IPS DF 4.7 (cell line): ENCODE measurements at regions not wholly inside any gene's neighbourhood (a gene's known extent, or its start where the extent isn't known, plus 50 kb on each side); places are given as distances from the start of the nearest gene placed in this dataset.
"Not testable (repeated sequence)": the region's sequence is repeated elsewhere in the genome, so short reads cannot be mapped to it uniquely, and the experiment has no call there.

Source experiments
- DNase-seq: peaks from one replicate; pipeline ENCODE4 v3.0.0-alpha.2; 2013; ENCODE audit warnings: low spot score; ENCODE audit errors: extremely low read depth

DNA sequence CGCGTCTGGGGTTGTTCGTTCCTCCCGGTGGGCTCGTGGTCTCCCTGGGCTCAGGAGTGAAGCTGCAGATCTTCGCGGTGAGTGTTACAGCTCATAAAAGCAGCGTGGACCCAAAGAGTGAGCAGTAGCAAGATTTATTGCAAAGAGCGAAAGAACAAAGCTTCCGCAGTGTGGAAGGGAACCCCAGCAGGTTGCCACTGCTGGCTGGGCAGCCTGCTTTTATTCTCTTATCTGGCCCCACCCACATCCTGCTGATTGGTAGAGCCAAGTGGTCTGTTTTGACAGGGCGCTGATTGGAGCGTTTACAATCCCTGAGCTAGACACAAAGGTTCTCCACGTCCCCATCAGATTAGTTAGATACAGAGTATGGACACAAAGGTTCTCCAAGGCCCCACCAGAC, 1909.2 kb downstream of the ARAP2 start:
- DNase-seq: not testable (repeated sequence)

DNA sequence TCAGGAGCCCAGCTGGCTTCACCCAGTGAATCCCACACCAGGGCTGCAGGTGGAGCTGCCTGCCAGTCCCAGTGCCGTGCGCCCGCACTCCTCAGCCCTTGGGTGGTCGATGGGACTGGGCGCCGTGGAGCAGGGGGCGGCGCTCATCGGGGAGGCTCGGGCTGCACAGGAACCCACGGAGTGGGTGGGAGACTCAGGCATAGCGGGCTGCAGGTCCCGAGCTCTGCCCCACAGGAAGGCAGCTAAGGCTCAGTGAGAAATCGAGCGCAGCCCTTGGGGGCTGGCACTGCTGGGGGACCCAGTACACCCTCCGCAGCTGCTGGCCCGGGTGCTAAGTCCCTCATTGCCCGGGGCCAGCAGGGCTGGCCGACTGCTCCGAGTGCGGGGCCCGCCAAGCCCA, 1908.8 kb downstream of the ARAP2 start:
- DNase-seq: not testable (repeated sequence)

- no peak for DNase-seq
Measured at GRCh38 chr4:34362654-34363053, 1881.7 kb downstream of the ARAP2 start.

GRCh38 chr4:34363842-34364241, 1880.5 kb downstream of the ARAP2 start:
- no peak for DNase-seq

DNA sequence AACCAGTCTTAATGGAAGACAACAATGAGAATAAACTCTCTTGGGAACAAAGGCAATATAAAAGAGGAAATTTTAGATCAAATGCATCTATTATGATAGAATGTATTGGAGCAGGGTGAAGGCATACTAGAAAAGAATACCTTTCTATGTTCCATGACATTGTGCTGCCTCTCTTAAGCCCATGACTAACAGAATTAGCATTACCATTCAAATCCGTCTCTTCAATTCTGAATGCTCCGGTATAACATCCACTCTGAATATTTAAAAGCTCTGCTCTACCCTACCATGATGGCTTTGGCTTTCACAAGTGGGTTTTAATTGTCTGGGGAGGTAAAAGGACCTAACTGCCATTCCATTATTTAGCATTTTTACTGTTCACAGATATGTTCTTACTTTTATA, 1878.4 kb downstream of the ARAP2 start:
- DNase-seq: no peak

DNA sequence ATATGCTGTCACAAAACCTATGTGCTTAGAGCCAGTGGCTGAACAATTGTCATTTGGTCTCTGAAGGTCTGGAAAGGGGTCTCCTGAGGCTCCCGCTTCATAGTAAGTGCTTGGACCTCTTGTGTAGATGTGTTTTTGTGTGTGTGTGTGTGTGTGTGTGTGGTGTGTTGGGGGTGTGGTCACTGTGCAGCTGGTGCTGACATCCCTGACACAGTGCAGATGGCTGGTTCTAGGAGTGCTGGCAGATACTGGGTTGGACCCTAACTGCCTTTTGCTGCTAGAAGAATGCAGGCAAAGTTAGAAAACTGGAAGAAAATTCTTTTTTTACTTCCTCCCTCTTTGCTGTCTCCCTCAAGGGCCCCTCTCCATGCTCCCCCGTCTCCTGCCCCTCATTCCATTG, 1872.6 kb downstream of the ARAP2 start:
- no peak for DNase-seq

DNA sequence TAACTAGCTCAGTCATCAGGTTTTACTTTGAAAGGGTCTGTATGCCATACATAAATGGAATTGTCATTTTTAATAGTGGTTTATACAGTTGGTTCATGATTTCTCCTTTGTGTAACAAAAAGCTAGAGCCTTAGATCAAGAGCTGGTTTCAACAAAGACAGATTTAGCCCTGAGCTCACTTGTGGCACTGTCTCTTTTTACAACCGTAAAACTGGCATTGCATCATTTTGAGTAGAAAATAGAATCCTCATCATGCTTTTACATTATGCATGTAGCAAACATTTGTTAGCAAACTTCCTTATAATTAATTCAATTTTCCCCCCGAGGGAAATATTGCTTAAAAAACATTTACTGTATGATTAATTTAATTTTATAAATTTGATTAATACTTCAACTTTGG, 1871.5 kb downstream of the ARAP2 start:
- no peak for DNase-seq

DNA sequence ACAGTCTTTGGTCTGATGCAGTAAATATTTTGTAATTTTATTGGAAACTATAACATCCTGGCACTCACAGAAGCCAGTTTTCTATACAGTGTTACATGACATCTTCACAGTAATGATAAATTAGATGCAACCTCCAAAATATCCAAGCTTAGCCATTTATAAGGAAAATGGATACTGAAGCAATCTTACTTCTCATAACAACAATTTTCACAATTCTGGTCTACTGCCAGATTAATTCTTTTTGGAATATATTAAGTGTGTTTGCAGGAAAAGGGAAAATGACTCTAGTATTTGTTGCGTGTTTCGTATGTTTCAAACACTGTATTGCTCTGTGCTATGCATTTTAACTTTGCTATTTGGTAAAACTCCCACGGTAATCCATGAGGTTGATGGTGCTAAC, 1870.9 kb downstream of the ARAP2 start:
- DNase-seq: no peak

DNA sequence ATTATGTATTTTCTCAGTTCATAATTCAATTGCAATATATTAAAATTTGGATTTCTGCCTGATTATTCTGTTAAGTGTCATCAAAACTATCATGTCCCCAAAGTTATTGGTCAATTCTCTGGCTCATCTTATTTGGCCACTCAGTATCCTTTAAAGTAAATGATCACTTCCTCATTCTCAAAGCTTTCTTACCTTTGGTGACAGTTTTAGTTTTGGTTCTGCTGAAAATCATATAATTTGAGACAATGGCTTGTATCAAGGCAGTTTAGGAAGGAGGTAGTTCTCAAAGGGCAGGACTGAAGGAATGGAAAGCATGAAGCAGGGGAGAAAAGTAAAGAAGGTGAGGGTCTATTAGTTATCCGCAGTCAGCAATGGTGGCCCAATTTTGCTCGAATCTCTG, 1832.1 kb downstream of the ARAP2 start:
- no peak for DNase-seq

DNA sequence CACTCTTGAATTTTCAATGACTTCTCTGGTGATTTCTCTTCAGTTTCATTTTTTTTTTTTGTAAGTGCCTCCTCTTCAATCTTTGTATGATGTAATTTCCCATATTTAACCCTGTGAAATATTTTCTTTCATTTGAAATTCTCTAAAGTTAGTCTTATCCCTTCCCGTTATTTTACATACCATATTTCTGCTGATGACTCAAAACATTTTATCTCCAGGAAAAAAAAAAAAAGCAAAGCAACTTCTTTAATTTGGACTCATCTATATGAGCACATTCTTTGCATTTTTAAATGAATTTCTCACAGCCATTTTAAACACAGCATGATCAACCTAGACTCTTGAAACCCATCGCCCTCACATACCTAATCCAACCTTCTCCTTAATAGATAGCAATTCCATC, 1831.4 kb downstream of the ARAP2 start:
- no peak for DNase-seq

DNA sequence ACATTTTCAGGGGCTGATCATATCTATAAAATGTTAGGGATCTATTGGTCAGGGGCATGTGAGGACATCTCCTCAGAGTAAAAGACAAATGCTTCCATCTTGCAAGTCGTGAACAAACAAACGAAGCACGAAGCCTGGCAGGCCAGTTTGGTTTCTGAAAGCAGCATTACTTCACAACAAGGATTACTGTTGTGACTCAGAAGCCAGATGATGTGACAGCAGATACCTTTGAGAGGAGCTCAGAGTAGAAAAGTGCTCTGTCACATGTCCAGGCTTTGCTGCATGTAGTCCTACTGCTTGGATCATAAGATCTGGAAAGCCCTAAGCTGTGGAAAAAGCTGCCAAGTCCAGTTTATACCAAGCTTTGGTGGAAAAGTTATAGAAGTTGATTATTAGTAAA, 1827.2 kb downstream of the ARAP2 start:
- DNase-seq: no peak

DNA sequence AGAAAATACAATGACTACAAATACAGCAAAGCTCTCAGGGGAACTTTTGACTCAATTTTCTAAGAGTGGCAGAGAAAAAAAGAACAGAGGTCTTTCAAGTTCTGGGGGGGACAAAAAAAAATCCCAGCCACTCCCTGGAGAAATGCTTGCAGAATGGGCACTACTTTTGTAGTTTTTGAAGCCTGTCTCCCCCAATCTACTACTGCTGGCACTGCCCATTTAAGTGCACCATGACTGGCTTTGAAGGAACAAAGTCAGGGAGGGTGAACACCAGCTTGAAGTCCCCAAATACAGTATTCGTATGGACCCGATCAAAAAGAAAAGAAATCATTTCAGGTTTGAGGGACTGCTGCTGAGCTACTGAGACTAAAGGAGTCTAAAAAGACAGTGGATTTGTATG, 1824.4 kb downstream of the ARAP2 start:
- DNase-seq: no peak

DNA sequence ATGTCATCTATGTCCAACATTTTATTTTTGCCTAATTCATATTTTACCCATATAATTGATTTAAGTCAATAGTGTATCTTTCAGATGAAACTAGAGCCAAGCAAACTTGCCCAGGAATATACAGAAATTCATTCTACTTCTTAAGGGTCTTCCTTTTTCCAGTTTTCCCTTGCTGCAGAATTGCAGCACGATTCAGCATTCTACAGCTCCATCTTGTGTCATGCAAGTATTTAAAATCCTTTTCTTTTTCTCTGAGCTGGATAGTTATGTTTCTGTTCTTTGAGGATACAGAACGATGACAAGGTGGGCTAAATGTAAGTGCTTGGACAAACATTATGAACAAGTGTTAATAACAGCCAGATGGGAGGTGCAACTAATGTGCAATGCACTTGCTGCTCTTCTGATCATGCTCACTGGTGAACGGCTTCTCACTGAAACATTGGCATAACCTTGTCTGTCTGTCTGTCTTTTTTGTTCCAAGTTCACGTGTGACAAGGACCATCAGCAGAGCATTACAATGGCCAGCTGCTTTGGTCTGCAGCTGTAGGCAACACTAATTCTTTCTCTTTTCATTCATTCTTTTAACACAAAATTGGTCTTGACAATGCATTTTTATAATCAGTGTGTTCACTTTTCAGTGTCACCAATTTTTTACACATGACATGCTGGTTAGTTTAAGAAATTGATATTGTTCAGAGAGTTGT, 1821.7 kb downstream of the ARAP2 start:
- DNase-seq: no peak

DNA sequence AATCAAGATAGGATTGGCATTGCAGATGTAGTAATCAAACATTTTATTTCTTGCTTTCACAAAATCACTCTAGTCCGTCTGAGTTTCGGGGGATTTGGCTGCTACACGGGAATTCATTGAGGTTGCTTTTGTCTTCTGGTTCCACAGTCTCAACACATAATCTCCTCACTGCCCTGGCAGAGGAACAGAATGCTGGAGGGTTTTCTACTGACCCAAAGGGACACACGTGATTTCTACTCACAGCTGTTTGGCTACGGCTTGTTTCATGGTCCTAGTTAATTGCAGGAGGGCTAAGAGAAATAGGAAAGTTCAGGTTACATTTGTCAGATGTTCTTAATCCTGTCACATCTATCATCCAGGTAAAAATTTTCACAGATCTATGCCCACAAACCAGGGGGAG, 1811.6 kb downstream of the ARAP2 start:
- DNase-seq: no peak

GRCh38 chr4:34434377-34434776, 1809.9 kb downstream of the ARAP2 start:
- DNase-seq: not testable (repeated sequence)

DNA sequence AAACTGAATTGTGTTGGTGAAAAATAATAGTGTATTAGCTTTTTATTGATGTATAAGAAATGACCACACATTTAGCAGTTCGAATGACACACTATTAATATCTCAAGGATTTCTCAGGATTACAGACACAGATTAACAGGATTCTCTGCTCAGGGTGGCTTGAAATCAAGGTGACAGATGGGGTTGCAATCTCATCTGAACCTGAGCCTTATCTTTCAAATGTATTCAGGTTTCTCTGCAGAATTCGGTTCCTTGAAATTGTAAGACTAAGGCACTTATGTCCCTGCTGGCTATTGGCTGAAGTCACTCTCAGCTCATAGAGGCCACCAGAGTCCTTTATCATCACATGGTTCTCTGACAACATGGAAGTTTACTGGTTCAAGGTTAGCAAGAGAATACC, 1780.1 kb downstream of the ARAP2 start:
- no peak for DNase-seq

- no peak for DNase-seq
Measured at GRCh38 chr4:34466411-34466810, 1777.9 kb downstream of the ARAP2 start.

GRCh38 chr4:34469516-34469915, 1774.8 kb downstream of the ARAP2 start:
- no peak for DNase-seq

- no peak for DNase-seq
Measured at GRCh38 chr4:34485252-34485651, 1759.1 kb downstream of the ARAP2 start.

GRCh38 chr4:34486461-34487363, 1757.6 kb downstream of the ARAP2 start:
- DNase-seq: no peak

DNA sequence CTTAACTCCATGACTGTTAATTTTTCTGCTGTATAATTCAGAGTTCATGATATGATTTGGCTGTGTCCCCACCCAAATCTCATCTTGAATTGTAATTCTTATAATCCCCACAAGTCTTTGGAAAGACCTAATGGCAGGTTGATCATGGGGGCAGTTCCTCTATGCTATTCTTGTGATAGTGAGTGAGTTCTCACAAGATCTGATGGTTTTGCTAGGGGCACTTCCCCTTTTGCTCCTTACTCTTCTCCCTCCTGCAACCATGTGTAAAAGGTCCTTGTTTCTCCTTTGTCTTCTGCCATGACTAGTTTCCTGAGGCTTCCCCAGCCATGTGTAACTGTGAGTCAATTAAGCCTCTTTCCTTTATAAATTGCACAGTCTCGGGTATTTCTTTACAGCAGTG, 1751.9 kb downstream of the ARAP2 start:
- no peak for DNase-seq

DNA sequence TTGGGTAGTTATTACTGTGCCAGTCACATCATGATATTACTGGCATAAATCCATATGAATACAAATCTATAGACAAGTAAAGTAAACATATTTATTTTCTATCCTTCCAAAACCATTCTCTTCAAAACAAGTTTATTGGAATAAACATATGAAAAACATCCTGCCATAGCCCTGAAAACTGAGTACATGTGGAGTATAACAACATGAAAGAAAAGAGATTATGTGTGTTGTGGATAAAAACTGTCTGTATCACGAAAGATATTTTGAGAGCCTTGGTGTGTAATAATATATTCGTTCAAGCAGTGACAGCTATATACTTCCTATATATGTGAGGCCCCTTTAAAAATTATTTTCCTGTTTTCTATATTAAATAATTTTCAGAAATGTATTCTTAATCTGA, 1742.2 kb downstream of the ARAP2 start:
- no peak for DNase-seq

DNA sequence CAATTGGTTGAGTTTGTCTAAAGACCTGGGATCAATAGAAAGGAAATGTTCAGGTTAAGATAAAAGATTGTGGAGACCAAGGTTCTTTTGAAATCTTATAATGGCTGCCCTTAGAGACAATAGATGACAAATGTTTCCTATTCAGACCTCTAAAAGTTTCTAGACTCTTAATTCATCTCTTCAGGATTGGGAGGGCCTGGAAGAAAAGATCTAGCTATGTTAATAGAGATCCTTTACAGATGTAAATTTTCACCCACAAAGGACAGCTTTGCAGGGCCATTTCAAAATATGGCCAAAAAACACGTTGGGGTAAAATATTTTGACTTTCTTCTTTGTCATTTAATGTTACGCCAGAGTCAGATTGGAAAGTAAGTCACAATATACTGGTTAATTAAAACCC, 1739.6 kb downstream of the ARAP2 start:
- not testable (repeated sequence) for DNase-seq
